Esophagus (tissue), 2 donors: ENCODE measurements at regions not wholly inside any gene's neighbourhood (a gene's known extent, or its start where the extent isn't known, plus 50 kb on each side); places are given as distances from the start of the nearest gene placed in this dataset.

Experiments
- H3K27ac ChIP-seq, 2 donors: one replicate each; pipeline ENCODE4 v1.5.1; 2013; ENCODE audit warnings: low read depth in 2 of 2, mild to moderate bottlenecking in 2 of 2, inconsistent platforms in 1 of 2, low read length in 1 of 2, moderate library complexity in 1 of 2
- H3K27me3 ChIP-seq, 2 donors: one replicate each; pipeline ENCODE4 v1.6.1; 2013; ENCODE audit warnings: low read length in 2 of 2, control low read depth in 1 of 2, mild to moderate bottlenecking in 1 of 2; ENCODE audit not compliant: insufficient read depth in 2 of 2, control insufficient read depth in 1 of 2
- H3K36me3 ChIP-seq, 2 donors: one replicate each; pipeline ENCODE4 v1.6.1; 2013; ENCODE audit warnings: low read length in 1 of 2; ENCODE audit not compliant: control insufficient read depth in 2 of 2, insufficient read depth in 2 of 2
- H3K4me1 ChIP-seq, 2 donors: one replicate each; pipeline ENCODE4 v1.6.1; 2013; ENCODE audit warnings: low read length in 1 of 2; ENCODE audit not compliant: control insufficient read depth in 2 of 2, insufficient read depth in 2 of 2
- H3K4me3 ChIP-seq, 2 donors: one replicate each; pipeline ENCODE4 v1.5.1; 2013; ENCODE audit warnings: low read length in 2 of 2, mild to moderate bottlenecking in 2 of 2, low read depth in 1 of 2, moderate library complexity in 1 of 2
- H3K9me3 ChIP-seq, 2 donors: one replicate each; pipeline ENCODE4 v1.6.1; 2013; ENCODE audit warnings: mild to moderate bottlenecking in 2 of 2, low read depth in 1 of 2, low read length in 1 of 2, moderate library complexity in 1 of 2; ENCODE audit not compliant: control insufficient read depth in 2 of 2, insufficient read depth in 1 of 2
- WGBS, 2 donors: extraction: QIAGEN DNeasy Blood & Tissue Kit; methylation state at CpG; one replicate each; pipeline ENCODE4 v1.1.7; 2013; 5-methylcytosine and 5-hydroxymethylcytosine counted together
- donor health status: healthy with polysubstance abuse.
- donor health status: Bipolar disorder and iron deficiency.

DNA sequence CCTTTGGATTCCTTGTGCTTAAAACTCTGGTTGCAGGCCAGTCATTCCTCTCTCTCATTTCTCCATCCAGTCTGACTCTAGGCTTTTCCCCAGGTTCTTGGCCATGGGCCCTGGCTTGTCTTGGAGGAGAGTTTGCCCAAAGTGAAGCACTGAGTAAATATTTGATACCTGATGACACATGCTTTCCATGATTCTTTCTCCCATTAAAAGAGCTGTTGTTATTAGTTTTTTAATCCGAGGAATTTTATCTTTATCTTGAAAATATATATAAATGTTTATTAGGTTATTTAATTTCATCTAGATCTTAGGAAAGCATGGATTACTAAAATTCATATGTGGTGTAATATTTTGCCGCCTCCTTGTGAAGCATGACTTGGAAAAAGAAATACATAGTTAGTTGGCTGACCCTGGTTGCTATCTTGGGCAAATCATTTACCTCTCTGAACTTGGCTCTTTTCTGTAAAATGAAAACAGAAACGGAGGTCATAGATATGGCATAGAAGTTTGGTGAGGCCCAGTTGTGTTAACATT, 650.1 kb downstream of the SLC4A3 start:
- WGBS, 2 donors: 29 to 30% methylated on average over 3 of the region's 3 CpGs
- peak overlapping the region in 1 of 2 donors; percentile 18 for H3K27ac ChIP-seq
- H3K4me3 ChIP-seq: no peak overlapping the region
- no peaks in the 10 kb centered on the region for H3K27me3 ChIP-seq
- no peaks in the 10 kb centered on the region for H3K9me3 ChIP-seq
- H3K4me1 ChIP-seq: peaks cover 0 to 3% of the 10 kb centered on the region in 2 donors
- H3K36me3 ChIP-seq: no peaks in the 10 kb centered on the region

DNA sequence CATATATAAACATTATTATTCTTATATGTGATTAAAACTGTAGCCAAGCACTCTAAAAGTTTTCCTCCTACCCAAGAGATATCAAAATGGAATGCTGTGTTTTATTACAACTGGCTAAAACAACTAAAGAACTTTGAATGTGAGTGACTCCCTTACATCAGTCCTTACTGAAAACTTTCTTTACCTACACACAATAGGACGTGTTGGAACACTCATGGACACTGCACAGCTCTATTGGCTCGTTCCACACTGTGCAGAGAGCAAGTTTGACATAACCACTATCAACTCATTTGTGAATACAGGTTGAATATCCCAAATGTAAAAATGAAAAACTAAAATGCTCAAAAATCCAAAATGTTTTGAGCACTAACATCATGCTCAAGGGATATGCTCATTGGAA, 650.6 kb downstream of the SLC4A3 start:
- Histone ChIP-seq H3K27me3 (no peaks in the 10 kb centered on the region), H3K27ac (no peak overlapping the region), H3K36me3 (no peaks in the 10 kb centered on the region), H3K4me1 (peaks cover 0 to 3% of the 10 kb centered on the region in 2 donors), H3K4me3 (no peak overlapping the region), H3K9me3 (no peaks in the 10 kb centered on the region)
- WGBS, 2 donors: 31 to 34% methylated on average over 2 of the region's 2 CpGs

DNA sequence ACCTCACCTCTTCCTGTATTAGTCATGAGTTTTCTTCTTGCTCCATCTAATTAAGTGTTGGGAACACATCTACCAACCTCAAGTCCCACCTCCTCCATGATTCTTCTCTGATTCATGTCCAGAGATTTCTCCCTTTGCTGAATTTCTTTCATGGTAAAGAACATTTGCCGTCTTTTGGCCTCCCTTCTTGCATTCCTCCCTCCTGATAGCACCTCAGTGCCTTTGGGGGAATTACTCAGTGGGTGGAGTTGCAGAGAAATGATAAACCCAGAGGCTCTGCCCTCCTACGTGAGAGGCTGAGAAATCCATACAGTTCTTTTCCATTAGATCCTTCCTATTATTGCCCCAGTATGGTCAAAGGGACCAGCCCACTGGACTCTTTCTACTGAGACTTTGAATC, 651.9 kb downstream of the SLC4A3 start:
- Histone ChIP-seq H3K27ac (peak overlapping the region in 1 of 2 donors; percentile 60), H3K4me3 (no peak overlapping the region), H3K4me1 (peaks cover 0 to 3% of the 10 kb centered on the region in 2 donors)

DNA sequence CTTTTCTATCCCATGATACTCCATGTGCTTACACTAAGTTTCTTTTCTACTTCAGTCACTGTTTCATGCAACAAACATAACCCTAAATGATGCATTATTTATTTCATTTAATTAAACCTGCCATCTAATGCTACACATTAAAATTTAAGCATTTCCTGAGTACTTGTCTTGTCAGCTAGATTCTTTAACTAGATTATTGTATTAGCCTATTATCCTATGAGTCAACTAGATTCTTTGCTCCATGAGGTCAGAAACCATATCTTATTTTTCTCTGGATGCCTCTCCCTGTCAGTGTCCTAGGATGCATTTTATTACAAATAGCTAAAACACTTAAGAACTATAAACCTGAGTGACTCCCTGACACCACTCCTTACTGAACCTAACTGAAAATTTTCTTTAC, 652.4 kb downstream of the SLC4A3 start:
- no peak overlapping the region for H3K27ac ChIP-seq

More for the DNA sequence above, 651.9 kb downstream of the SLC4A3 start:
- Histone ChIP-seq H3K9me3 (no peaks in the 10 kb centered on the region), H3K27me3 (no peaks in the 10 kb centered on the region), H3K36me3 (no peaks in the 10 kb centered on the region)
- WGBS, 2 donors: 47 to 68% methylated on average over 2 of the region's 2 CpGs

DNA sequence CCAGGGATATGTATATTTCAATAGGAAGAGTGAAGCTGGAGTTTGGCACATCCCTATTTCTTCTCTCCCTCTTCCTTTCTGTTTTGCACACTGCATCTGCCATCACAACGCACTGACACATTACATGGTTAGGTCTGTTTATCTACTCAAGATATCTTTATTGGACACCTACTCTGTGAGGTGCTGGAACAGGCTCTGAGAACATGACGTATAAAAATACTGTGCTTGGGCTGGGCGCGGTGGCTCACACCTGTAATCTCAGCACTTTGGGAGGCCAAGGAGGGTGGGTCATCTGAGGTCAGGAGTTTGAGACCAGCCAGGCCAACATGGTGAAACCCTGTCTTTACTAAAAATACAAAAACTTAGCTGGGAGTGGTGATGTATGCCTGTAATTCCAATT, 653.3 kb downstream of the SLC4A3 start:
- 88 to 91% methylated on average over 4 of the region's 4 CpGs for WGBS, 2 donors
- Histone ChIP-seq H3K36me3 (no peaks in the 10 kb centered on the region), H3K9me3 (no peaks in the 10 kb centered on the region), H3K4me1 (peaks cover 0 to 2% of the 10 kb centered on the region in 2 donors), H3K27me3 (no peaks in the 10 kb centered on the region), H3K4me3 (no peak overlapping the region), H3K27ac (peak overlapping the region in 1 of 2 donors; percentile 26)

More for the DNA sequence above, 652.4 kb downstream of the SLC4A3 start:
- Histone ChIP-seq H3K9me3 (no peaks in the 10 kb centered on the region), H3K27me3 (no peaks in the 10 kb centered on the region), H3K36me3 (no peaks in the 10 kb centered on the region), H3K4me1 (peaks cover 0 to 3% of the 10 kb centered on the region in 2 donors), H3K4me3 (no peak overlapping the region)

DNA sequence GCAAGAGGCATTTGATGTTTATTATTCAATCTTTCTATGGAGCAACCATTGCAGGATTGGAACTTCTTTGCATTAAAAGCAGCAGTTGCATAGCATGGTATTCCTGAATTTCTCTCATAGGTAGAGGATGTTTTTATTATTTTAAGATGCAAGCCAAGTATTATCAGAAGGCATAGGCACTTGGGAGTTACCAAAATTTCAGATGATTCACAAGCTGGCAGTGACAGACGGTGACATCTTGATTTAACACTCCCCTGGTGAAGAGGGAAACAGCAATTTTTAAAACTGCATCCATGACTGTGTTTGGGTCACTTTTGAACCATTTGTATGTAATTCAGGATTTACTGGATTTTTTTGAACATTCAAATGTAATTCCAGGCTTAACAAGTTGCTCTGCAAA, 654.3 kb downstream of the SLC4A3 start:
- H3K36me3 ChIP-seq: no peaks in the 10 kb centered on the region
- H3K9me3 ChIP-seq: no peaks in the 10 kb centered on the region
- WGBS, 2 donors: 58 to 75% methylated on average over 1 of the region's 1 CpG
- no peaks in the 10 kb centered on the region for H3K4me1 ChIP-seq
- no peak overlapping the region for H3K4me3 ChIP-seq
- no peaks in the 10 kb centered on the region for H3K27me3 ChIP-seq
- H3K27ac ChIP-seq: no peak overlapping the region

DNA sequence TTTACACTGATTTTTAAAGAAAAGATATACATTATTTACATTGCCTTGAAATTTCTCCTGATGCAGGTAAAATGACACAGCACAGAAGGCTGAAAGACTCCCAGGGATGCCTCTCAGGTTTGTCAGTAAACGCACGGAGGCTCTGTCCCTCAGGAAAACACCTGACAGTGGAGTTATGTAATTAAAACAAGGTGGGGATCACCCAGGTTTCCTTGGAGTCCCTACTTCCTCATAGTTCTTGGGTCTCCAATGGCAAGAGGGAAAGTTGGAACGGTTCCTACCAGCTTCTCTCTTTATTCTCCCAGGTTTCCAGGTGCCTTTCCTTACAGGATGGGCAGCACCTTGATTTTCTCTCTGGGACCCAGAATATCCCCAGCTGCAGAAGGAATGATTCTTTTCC, 654.8 kb downstream of the SLC4A3 start:
- WGBS, 2 donors: 68 to 71% methylated on average over 3 of the region's 3 CpGs
- Histone ChIP-seq H3K27ac (peak overlapping the region in 1 of 2 donors; percentile 22), H3K27me3 (no peaks in the 10 kb centered on the region), H3K36me3 (no peaks in the 10 kb centered on the region), H3K4me1 (no peaks in the 10 kb centered on the region), H3K4me3 (no peak overlapping the region), H3K9me3 (no peaks in the 10 kb centered on the region)

DNA sequence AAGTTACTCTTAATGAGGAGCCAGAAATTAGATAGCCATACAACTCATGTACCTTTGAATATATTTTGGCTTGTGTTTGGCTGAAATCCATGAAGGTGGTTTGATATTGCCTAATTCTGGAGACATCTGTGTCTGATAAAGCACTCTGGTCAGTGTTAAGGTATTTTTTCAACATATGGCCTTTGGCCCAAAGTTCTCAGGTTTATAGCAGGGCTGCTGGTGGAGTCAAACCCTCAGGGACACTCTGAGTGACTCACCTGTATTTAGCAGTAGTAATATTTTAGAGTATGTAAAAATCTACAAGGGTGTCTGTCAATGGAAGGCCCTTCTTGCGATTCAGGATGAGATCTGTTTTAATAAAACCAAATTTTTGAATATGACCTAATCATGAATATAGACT, 666.5 kb downstream of the SLC4A3 start:
- 92 to 94% methylated on average over 1 of the region's 1 CpG for WGBS, 2 donors
- H3K4me1 ChIP-seq: no peaks in the 10 kb centered on the region
- no peaks in the 10 kb centered on the region for H3K27me3 ChIP-seq
- H3K9me3 ChIP-seq: no peaks in the 10 kb centered on the region
- no peak overlapping the region for H3K27ac ChIP-seq
- no peaks in the 10 kb centered on the region for H3K36me3 ChIP-seq
- H3K4me3 ChIP-seq: no peak overlapping the region

DNA sequence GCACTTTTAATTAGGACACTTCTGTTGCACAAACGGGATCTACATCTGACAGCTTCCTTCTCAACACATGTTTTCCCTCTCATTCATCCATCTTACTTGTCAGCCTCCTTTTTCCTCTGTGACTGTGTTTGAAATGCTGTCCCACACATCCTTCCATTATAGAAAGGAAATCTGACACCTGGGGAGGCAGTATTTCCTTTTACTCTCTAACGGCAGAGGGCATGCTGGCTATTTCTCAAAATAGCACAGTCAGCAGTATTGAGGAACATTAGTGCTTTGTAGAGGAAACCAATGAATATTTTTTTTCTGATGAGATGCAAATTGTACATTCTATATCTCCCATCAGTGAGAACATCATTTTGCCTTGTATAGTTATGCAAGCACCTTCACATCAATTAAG, 668.7 kb downstream of the SLC4A3 start:
- Histone ChIP-seq H3K27ac (no peak overlapping the region), H3K4me1 (no peaks in the 10 kb centered on the region), H3K27me3 (no peaks in the 10 kb centered on the region), H3K4me3 (no peak overlapping the region), H3K36me3 (no peaks in the 10 kb centered on the region), H3K9me3 (no peaks in the 10 kb centered on the region)
- 22 to 29% methylated on average over 2 of the region's 2 CpGs for WGBS, 2 donors

DNA sequence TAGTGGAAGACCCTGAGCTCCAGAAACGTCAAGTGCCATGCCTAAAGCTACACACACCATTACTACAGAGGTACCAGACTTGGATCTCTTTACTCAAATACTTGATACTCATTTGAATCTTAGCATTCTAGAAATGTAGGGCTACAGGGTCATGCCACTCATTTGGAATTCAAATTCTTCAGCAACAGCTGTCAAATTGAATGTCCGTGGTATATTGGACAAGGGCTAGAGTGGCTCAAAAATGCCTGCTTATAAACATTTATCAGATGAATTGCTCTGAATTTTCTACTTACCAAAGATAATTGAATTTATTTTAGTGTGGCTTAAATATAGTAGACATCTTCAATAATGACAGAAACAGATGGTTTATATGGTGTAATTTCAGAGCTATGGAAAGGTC, 669.7 kb downstream of the SLC4A3 start:
- Histone ChIP-seq H3K27me3 (no peaks in the 10 kb centered on the region), H3K4me3 (no peak overlapping the region), H3K36me3 (no peaks in the 10 kb centered on the region), H3K9me3 (no peaks in the 10 kb centered on the region), H3K4me1 (no peaks in the 10 kb centered on the region), H3K27ac (no peak overlapping the region)
- WGBS, 2 donors: 86 to 90% methylated on average over 2 of the region's 2 CpGs
